Umbilical cord (tissue), 1 donor: ENCODE measurements at regions not wholly inside any gene's neighbourhood (a gene's known extent, or its start where the extent isn't known, plus 50 kb on each side); places are given as distances from the start of the nearest gene placed in this dataset.

ENCODE experiments used
- DNase-seq: peaks from one replicate; pipeline ENCODE4 v3.0.0-alpha.2; 2015; ENCODE audit warnings: low spot score

- DNase-seq = no peak
Measured at GRCh38 chr5:73266925-73267765, 94.2 kb downstream of the TMEM174 start.

- no peak for DNase-seq
Measured at GRCh38 chr5:73266176-73266738, 93.3 kb downstream of the TMEM174 start.

- no peak for DNase-seq
Measured at GRCh38 chr5:73265641-73266040, 92.6 kb downstream of the TMEM174 start.

- no peak for DNase-seq
Measured at GRCh38 chr5:73264631-73265030, 91.6 kb downstream of the TMEM174 start.

GRCh38 chr5:73263001-73263710 lies 90.2 kb downstream of the TMEM174 start:
- no peak for DNase-seq

- DNase-seq = no peak
Measured at GRCh38 chr5:73256862-73257261, 83.9 kb downstream of the TMEM174 start.

- DNase-seq = no peak
Measured at GRCh38 chr5:73256462-73256861, 83.5 kb downstream of the TMEM174 start.

GRCh38 chr5:73256012-73256411 lies 83.0 kb downstream of the TMEM174 start:
- no peak for DNase-seq

GRCh38 chr5:73254642-73255041 lies 81.6 kb downstream of the TMEM174 start:
- no peak for DNase-seq

GRCh38 chr5:73253047-73253660 lies 80.2 kb downstream of the TMEM174 start:
- no peak for DNase-seq

GRCh38 chr5:73250645-73251044 lies 77.7 kb downstream of the TMEM174 start:
- DNase-seq = no peak

- no peak for DNase-seq
Measured at GRCh38 chr5:73242735-73243134, 69.7 kb downstream of the TMEM174 start.

GRCh38 chr5:73238873-73239272 lies 65.9 kb downstream of the TMEM174 start:
- no peak for DNase-seq

- no peak for DNase-seq
Measured at GRCh38 chr5:73236541-73237128, 63.6 kb downstream of the TMEM174 start.

- DNase-seq = no peak
Measured at GRCh38 chr5:73234204-73234555, 61.2 kb downstream of the TMEM174 start.

GRCh38 chr5:73233461-73234203 lies 60.6 kb downstream of the TMEM174 start:
- no peak for DNase-seq

GRCh38 chr5:73233053-73233460 lies 60.1 kb downstream of the TMEM174 start:
- DNase-seq = no peak

- no peak for DNase-seq
Measured at GRCh38 chr5:73232266-73233041, 59.5 kb downstream of the TMEM174 start.

- DNase-seq = no peak
Measured at GRCh38 chr5:73231246-73231778, 58.3 kb downstream of the TMEM174 start.
